ENCODE measurements at regions not wholly inside any gene's neighbourhood (a gene's known extent, or its start where the extent isn't known, plus 50 kb on each side); places are given as distances from the start of the nearest gene placed in this dataset.

DNA sequence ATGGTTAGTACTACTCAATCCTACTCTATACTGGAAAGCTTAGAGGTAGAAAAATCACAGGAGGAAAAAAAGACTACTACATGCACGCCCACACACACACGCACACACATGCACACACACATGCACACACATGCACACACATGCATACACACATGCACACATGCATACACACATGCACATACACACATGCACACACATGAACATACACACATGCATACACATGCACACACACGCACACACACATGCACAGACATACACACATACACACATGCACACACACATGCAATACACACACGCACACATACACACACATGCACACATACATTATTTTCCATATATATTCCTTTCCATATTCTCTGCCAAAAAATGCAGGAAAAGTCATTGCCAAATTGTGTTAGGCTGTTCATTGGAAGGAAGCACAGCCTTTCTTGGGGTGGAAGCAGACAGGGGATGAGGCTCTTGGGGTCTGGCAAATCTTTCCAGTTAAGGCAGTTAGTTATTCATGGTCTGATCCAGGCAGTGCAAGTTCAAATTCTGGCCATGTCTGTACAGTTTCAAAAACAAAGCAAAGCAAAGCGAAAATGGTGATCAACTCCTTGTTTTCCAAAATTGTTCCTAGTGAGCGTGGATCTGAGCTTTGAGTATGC lies 187.9 kb upstream of the EGFLAM start:
- Histone ChIP-seq H3K4me1 (no peaks in the 10 kb centered on the region), H3K27ac (no peak overlapping the region), H3K4me3 (ENCODE audit: low read depth, low read length) (no peak overlapping the region), H3K9me3 (ENCODE audit: control insufficient read depth, low read length) (no peaks in the 10 kb centered on the region), H3K9ac (no peak overlapping the region), H3K79me2 (no peaks in the 10 kb centered on the region), H3K27me3 (ENCODE audit: control insufficient read depth, insufficient read depth, low read length) (no peaks in the 10 kb centered on the region), H3K4me2 (ENCODE audit: low read length) (no peak overlapping the region), H2AFZ (no peak overlapping the region), H3K36me3 (ENCODE audit: control insufficient read depth, insufficient read depth, low read length) (no peaks in the 10 kb centered on the region)
- TF ChIP-seq, protein P1, sequence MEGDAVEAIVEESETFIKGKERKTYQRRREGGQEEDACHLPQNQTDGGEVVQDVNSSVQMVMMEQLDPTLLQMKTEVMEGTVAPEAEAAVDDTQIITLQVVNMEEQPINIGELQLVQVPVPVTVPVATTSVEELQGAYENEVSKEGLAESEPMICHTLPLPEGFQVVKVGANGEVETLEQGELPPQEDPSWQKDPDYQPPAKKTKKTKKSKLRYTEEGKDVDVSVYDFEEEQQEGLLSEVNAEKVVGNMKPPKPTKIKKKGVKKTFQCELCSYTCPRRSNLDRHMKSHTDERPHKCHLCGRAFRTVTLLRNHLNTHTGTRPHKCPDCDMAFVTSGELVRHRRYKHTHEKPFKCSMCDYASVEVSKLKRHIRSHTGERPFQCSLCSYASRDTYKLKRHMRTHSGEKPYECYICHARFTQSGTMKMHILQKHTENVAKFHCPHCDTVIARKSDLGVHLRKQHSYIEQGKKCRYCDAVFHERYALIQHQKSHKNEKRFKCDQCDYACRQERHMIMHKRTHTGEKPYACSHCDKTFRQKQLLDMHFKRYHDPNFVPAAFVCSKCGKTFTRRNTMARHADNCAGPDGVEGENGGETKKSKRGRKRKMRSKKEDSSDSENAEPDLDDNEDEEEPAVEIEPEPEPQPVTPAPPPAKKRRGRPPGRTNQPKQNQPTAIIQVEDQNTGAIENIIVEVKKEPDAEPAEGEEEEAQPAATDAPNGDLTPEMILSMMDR (IDR thresholded peaks at IDR 0.05), result no peak

DNA sequence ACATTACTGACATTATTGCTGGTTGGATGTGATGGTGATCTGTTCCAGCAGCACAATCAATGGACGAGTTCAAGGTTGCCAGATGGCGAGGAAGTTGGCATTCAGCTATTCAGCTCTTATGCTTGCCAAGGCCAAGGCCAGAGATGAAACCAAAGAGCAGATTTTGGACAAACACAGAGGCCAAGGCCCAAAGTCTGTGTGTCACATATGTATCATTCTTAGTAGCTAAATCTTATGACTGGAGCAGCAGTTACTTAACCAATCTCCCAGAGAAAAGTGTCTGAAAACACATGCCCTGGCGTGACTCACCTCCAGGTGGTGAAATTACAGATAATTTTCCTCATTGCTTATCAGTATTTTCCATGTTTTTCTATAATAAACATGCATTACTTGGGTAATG lies 189.0 kb upstream of the EGFLAM start:
- H3K27ac ChIP-seq, result no peak overlapping the region
- no peaks in the 10 kb centered on the region for H3K79me2 ChIP-seq
- no peaks in the 10 kb centered on the region for H3K4me1 ChIP-seq
- H3K9ac ChIP-seq, result no peak overlapping the region
- H2AFZ ChIP-seq, result no peak overlapping the region
- no peaks in the 10 kb centered on the region for H3K36me3 ChIP-seq (ENCODE audit: control insufficient read depth, insufficient read depth, low read length)
- TF ChIP-seq, protein P1 (IDR thresholded peaks at IDR 0.05), result no peak
- no peaks in the 10 kb centered on the region for H3K27me3 ChIP-seq (ENCODE audit: control insufficient read depth, insufficient read depth, low read length)
- no peak overlapping the region for H3K4me2 ChIP-seq (ENCODE audit: low read length)
- H3K9me3 ChIP-seq (ENCODE audit: control insufficient read depth, low read length), result no peaks in the 10 kb centered on the region
- H3K4me3 ChIP-seq (ENCODE audit: low read depth, low read length), result no peak overlapping the region

DNA sequence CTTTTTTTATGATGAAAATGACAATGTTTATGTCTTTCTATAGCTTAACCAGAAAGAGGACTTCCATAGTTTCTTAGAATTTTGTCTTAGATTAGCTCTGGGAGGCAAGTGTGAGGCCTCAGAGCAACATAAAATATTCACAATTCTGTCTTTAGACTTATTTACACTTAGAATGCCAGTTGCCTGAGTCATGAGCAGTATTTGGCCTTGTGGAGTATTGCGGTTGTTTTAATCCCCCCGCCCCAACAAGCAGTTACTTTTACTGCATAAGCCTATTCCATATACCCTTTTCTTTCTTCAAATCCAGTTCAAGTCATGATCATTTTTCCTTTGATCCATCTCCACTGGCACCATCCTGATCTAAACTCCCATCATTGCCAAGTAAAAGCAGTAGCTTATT lies 198.0 kb upstream of the EGFLAM start:
- TF ChIP-seq, protein P1 (IDR thresholded peaks at IDR 0.05), result no peak
- no peaks in the 10 kb centered on the region for H3K36me3 ChIP-seq (ENCODE audit: control insufficient read depth, insufficient read depth, low read length)
- no peak overlapping the region for H3K4me3 ChIP-seq (ENCODE audit: low read depth, low read length)
- no peaks in the 10 kb centered on the region for H3K79me2 ChIP-seq
- no peak overlapping the region for H3K9ac ChIP-seq
- no peak overlapping the region for H3K27ac ChIP-seq
- no peaks in the 10 kb centered on the region for H3K9me3 ChIP-seq (ENCODE audit: control insufficient read depth, low read length)
- no peak overlapping the region for H3K4me2 ChIP-seq (ENCODE audit: low read length)
- no peaks in the 10 kb centered on the region for H3K27me3 ChIP-seq (ENCODE audit: control insufficient read depth, insufficient read depth, low read length)
- no peak overlapping the region for H2AFZ ChIP-seq
- H3K4me1 ChIP-seq, result no peaks in the 10 kb centered on the region

DNA sequence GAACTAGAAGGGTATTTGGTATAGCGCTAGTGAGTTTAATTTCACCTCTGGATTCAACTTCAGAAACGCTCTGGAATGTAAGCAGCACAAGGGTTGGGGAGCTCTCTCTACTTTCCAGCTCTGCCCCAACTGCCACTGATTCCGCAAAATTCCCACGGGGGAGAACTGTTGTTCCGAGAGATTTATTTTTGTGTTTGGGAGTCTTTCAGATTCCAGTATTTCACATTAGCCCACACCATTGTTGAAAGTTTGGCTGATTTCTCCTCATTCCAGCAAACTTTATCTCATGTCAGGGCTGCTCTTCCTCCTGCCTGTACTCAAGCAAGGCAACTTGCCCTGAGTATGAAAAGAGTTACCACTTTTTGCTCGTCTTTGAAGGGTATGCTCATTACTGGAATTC lies 198.5 kb upstream of the EGFLAM start:
- Histone ChIP-seq H3K9ac (no peak overlapping the region), H3K4me3 (ENCODE audit: low read depth, low read length) (no peak overlapping the region), H3K36me3 (ENCODE audit: control insufficient read depth, insufficient read depth, low read length) (no peaks in the 10 kb centered on the region), H2AFZ (no peak overlapping the region), H3K4me2 (ENCODE audit: low read length) (no peak overlapping the region), H3K27me3 (ENCODE audit: control insufficient read depth, insufficient read depth, low read length) (no peaks in the 10 kb centered on the region), H3K79me2 (no peaks in the 10 kb centered on the region), H3K4me1 (no peaks in the 10 kb centered on the region), H3K9me3 (ENCODE audit: control insufficient read depth, low read length) (no peaks in the 10 kb centered on the region), H3K27ac (no peak overlapping the region)
- TF ChIP-seq, protein P1 (IDR thresholded peaks at IDR 0.05), result no peak
